ENCODE measurements at regions not wholly inside any gene's neighbourhood (a gene's known extent, or its start where the extent isn't known, plus 50 kb on each side); places are given as distances from the start of the nearest gene placed in this dataset.
"Not testable (repeated sequence)": the region's sequence is repeated elsewhere in the genome, so short reads cannot be mapped to it uniquely, and the experiment has no call there.

DNA sequence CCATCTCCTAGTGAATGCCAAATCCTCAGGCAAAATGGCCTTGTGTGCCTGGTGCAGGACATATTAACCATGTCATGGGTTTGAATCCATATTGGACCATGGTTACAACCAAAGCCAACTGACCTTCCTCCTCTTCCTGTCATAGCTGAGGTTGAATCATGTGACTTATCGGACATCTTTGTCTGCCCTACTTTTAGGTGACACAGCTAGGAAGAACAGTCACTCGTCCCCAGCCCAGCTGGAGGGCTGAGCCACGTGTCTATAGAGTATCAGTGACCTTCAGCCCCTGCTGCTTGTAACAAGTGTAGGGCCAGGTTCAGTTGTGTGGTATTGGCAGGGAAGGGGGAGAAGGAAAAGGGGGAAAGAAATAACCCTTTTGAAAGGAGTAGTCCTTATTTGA is 225.2 kb downstream of the KTN1 start:
- no peak for DNase-seq (ENCODE audit: low read depth in 2 of 2)

DNA sequence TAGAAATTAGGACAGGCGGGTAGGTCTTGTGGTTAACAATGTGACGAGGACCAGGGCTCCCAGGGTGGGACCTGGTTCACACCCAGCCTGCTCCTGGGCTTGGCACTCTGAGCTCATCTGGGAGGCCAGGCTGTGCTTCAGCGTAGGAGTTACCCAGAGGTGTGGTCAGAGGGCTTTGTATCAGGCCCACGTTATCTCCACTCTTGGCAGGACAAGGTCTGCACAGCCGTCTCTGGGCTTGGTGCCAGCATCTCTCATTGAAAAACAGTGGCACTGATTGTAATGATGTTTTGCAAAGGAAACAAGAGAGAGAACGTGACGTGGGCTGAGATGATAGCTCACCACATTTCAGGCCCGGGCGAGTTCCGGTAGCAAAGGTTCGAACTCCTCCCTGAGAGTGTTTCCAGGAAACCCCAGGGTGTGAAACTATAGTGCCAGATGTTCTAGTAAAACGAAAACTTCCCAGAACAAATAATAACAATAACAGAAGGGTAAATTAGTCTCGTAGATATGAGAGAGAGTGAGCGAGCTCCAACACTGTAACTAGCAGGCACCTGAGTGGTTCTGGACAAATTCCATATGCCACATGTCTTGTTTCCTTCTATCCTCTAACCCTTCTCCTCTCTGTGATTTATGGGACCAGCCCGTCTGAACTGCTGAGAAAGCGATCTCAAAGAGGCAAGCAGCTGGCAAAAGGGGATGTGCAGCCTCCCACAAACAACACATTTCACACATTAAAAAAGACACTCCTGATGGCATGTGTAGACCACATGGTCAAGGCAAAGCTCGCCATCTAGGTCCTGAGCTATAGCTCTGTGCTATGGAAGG is 227.3 kb downstream of the KTN1 start:
- peak; percentile 26 to 48 for DNase-seq (ENCODE audit: low read depth in 2 of 2)

DNA sequence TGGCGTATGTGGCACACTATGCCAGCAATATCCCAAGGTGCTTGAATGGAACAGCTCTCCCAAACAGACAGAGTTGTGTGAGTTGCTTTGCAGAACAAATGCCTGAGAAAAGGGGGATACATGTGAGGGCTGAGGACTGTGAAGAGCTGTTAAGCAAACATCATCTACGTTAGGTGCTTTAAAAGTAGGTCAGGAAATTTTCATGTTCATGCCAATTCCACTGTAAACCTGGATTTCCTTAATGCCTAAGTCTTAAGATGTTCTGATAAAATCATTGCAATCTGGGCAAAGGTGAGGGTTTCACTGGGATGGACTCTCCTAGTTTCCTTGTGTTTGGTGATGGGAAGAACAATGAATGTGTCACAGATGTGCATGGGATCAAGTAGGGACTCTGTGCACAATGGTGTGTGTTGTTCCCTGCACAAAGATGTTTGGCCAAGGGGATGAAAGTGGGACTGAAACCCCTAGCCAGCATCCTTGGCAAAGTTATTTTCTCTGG is 227.9 kb downstream of the KTN1 start:
- DNase-seq (ENCODE audit: low read depth in 2 of 2) = no peak

DNA sequence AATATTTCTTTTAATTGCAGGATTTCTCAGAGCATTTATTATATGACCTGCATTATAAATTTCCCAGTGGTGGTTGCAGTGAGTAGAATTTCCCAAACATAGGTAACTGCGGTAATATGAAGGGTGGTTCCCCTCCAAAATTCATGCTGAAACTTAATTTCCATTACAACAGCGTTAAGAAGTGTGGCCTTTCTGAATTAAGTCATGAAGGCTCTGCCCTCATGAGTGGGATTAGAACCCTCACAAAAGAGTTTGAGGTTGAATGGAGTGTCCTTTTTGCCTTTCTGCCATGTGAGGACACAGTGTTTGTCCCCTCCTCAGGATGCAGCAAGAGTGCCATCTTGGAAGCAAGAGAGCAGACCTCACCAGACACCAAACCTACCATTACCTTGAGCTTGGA is 233.6 kb downstream of the KTN1 start:
- DNase-seq (ENCODE audit: low read depth in 2 of 2) = no peak

DNA sequence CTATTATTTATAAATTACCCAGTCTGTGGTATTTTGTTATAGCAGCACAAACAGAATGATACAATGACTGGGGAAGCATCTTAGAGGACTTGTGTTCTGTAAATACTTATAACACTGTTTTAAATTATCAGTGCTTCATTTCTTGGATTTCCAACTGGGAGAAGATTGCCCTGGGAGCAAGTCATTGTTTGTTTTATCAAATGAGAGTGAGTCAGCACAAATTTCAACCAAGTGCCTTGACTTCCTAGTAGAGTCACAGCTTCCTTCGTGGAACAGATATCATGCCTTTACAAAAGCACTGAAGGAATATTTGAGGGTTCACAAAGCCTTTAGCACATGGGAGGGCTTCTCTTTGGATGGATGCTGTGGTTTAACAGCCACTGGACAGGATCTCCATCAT is 234.1 kb downstream of the KTN1 start:
- no peak for DNase-seq (ENCODE audit: low read depth in 2 of 2)

DNA sequence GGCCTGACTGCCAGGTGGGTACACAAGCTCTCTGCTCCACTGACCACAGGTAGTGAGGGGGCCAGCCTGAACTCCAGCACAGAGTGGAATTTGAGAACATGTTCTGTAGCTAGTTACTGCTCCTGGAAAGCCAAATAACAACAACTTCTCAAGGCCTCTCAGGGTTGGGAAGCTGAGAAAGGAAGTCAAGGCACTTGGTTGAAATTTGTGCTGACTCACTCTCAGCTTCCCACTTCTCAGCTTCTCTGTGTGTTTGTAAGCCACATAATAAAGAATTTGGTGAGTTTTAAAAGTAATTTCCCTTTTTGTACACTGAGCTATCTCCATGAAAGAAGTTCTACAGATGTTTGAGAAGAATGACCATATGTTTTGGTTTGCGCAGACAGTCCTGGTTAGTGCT is 234.9 kb downstream of the KTN1 start:
- no peak for DNase-seq (ENCODE audit: low read depth in 2 of 2)

DNA sequence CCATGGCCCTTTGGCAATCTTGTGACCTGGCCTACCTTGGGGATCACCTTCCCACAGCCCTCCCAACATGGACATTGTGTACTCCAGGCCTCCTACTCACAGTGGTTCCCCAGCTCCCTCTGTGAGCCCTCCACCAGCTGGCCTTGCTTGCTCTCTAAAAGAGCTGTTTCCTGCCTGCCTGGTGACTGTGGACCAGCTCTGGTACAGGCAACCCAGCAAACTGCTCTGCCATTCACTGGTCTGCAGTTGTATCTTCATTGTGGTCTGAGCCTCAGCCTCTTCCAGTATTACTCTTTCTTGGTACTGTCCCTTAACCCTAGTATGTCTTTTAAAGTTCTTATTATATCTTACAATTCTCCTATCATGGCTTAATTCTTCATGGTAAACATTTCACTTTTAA is 236.2 kb downstream of the KTN1 start:
- no peak for DNase-seq (ENCODE audit: low read depth in 2 of 2)

DNA sequence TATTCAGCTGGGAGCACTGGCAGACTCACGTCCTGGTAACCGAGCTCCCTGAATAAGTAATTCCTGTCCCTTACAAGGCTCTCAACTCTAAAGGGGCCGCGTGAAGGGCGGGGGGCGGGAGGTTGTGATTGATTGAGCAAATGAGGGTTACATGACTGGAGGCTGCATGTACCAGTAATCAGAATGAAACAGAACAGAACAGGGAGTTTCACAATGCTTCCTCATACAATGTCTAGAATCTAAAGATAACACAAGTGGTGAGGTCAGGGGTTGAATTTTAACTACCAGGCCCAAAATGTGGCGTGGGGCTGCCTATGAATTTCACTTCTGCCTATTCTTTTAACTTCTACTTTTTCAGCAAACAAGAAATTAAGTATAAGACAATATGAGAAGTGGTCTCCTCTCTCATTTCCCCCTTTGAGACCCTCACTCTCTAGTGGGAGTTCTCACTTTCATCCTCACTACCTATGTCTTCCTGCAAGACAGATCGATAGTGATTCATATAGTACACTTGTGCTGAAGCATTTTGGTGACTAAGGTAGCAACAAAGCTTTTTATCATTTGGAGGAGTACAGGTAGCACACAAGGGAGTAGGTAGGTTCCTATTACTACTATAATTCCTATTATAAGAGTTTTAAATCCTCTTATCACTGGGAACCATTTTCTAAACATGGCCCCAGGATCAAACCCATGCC is 239.8 kb downstream of the KTN1 start:
- DNase-seq (ENCODE audit: low read depth in 2 of 2) = no peak

DNA sequence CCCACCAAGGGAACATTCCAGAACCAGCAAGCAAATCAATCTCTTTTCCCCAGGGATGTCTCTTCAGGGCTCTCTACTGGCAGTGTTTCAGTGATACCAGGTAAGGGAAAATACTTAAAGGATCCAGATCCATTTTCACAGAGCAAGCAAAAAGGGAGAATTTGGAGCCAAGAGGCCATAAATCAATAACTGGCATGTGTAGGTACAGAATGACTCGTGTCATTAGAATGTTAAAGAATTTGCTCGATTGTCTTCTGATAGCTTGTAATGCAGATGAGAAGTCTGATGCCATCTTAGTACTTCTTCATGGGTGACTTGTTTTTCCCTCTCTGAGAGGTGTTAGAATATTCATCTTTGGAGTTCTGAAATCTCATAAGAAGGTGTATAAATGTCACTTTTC is 242.9 kb downstream of the KTN1 start:
- no peak for DNase-seq (ENCODE audit: low read depth in 2 of 2)

DNA sequence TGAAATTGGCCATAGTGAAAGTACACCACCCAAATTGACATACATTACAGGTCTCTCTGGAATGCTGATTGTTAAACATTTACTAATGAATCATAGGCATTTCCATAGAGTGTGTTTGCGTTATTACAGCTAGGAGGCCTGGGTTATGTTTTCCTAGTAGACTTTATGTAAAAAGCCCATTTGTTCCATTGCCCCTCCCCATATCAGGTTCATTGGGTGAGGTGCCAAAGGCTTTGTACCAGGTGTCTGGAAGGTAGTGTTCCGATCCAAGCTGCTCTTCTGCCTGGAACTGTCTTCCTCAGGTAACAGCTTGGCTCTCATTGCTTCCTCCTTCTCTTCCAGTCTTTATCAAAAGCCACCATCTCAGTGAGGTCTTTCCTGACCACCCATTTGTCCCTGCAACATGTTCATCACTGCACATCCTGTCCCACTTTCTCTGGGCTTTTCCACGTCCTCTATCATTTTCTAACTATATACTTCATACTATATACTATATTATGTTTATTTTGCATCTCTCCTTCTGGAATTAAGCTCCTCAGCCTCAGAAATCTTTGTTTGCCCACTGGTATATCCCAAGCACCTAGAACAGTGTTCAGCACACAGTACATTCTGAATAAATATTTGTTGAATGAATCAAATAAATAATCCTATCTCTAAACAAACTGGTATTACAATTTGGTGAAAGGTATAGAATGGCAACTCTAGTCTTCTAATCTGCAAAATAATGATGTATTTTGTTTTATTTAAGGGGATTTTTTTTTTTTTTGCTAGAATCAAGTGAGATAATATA is 252.3 kb downstream of the KTN1 start:
- DNase-seq (ENCODE audit: low read depth in 2 of 2) = no peak

DNA sequence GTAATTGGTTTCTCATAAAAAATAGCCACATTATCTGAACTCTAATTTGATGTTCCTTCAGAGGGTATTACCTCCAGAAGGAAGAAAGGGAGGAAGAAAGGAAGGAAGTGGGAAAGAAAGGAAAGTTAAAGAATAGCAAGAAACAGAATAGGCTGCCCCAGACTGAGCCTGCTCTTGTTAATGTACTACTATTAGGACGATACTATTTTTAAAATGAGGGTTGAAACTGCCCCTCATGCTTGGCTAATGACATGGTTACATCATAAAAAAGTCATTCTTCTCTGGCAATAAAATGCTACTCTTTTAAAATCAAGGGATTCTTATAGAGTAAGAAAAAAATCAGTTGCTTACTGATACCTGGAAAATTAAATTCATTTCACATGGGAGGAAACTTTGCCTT is 253.0 kb downstream of the KTN1 start:
- DNase-seq (ENCODE audit: low read depth in 2 of 2) = no peak

DNA sequence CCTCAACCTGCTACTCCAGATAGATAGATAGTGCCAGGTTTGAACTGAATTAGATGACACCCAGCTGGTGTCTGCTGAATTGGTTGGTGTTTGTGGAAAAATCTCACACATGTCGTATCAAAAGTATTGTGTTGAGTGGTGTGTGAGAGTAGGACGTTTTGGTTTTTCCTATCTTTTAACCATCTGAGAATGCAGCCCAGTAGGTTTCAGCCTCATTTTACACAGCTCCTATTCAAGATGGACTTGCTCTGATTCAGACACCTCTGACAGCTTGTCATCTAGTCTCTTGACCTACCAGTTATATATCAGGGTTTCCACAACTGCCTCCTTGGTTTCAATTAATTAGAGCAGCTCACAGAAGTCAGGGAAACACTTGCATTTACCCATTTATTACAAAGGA is 254.4 kb downstream of the KTN1 start:
- no peak for DNase-seq (ENCODE audit: low read depth in 2 of 2)

DNA sequence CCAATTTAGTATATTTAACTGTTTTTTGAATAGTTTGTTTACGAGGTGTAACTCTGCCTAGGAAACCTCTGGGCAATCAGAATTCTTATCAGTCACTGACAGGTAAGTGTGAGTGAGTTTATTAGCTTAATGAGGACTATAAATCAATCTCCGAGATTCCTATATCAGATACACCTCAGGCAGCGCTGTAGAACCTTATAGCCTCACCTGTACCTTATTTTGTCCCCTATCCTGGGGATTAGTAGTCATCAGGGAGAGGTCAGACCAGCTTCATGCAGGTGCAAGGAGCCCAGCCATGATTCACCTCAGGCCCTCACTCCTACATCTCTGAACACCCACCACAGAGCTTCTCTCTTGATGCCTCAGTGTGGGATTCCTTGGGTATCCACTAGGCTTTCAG is 256.0 kb downstream of the KTN1 start:
- DNase-seq (ENCODE audit: low read depth in 2 of 2) = no peak

DNA sequence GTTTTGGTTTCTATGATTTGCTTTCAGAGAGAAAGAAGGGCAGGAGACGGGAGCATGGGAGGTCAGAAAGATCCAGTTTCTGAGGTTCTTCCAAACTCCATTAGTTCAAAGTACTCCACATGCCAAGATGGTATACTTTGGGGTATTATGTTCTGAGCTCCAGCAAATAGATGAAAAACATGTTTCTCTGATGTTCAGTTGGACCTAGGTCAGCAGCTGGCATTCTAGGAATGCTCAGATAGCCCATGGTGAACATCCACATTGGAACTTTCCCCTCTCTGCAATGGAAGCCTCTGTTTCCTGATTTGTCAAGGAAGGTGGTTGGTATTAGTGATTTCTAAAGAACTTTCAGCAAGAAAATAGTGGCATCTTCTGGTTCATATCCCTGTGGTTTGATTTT is 257.5 kb downstream of the KTN1 start:
- DNase-seq (ENCODE audit: low read depth in 2 of 2) = no peak

DNA sequence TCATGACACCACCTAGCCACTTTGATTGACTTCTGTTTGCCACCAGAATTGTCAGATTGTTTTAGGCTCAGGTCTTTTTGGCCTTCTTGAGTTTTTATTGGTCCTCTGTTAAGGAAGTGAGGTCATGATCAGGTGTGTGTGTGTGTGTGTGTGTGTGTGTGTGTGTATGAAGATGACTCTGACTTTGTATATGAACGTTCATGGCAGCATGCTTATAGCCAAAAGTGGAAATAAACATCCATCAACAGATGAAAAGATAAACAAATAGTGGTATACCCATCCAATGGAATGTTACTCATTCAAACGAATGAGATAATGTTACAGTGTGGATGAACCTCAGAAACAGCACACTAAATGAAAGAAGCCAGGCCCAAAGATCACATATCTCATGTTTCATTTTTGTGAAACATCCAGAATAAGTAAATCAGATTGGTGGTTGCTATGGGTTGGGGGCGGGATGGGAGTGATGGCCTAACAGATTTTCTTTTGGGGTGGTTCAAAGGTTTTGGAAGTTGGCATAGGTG is 258.6 kb downstream of the KTN1 start:
- DNase-seq (ENCODE audit: low read depth in 2 of 2) = no peak

DNA sequence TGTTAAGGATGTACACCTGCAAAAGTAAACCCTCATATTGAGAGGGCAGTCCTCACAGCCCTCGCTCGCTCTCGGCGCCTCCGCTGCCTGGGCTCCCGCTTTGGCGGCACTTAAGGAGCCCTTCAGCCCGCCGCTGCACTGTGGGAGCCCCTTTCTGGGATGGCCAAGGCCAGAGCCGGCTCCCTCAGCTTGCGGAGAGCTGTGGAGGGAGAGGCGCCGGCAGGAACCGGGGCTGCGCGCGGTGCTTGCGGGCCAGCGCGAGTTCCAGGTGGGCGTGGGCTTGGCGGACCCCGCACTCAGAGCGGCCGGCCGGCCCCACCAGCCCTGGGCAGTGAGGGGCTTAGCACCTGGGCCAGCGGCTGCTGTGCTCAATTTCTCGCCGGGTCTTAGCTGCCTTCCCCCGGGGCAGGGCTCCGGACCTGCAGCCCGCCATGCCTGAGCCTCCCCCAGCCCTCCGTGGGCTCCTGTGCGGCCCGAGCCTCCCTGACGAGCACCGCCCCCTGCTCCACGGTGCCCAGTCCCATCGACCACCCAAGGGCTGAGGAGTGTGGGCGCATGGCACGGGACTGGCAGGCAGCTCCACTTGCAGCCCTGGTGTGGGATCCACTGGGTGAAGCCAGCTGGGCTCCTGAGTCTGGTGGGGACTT is 259.4 kb downstream of the KTN1 start:
- not testable (repeated sequence) for DNase-seq (ENCODE audit: low read depth in 2 of 2)

DNA sequence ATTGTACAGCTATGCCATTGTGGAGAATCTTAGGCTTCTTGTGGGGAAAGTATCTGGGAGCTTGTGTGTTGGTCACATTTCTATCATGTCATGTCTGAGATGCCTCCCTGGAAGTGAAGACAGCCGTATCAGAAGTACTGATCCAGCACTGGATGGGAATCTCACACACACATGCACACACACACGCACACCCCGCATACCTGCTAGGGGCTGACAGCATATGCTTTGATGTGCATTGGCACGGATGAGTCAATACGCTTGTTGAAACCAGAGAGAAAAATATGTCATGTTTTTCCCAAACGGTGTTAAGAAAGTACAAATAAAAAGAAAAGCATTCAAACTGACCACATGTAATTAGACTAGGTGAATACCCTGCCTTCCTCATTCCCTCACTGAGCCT is 260.8 kb downstream of the KTN1 start:
- no peak for DNase-seq (ENCODE audit: low read depth in 2 of 2)

DNA sequence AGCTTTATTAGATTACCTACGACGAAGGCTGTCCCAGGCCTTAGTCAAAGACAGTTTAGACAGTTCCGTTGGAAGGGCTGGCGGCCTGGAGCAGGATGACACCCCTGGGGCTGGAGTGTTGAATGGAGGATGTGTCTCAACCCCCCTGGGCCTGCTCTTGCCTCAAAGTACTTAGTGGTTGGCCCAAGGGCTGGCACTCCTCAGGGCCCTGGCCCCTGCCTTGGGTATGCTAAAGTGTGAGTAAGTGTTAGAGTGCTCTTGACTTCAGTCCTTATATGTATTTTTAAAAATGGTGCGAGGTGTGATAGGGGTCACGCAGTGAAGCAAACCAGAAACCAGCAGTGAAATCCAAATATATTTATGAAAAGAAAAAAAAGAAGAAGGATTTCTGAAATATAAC is 261.6 kb downstream of the KTN1 start:
- DNase-seq (ENCODE audit: low read depth in 2 of 2) = no peak

DNA sequence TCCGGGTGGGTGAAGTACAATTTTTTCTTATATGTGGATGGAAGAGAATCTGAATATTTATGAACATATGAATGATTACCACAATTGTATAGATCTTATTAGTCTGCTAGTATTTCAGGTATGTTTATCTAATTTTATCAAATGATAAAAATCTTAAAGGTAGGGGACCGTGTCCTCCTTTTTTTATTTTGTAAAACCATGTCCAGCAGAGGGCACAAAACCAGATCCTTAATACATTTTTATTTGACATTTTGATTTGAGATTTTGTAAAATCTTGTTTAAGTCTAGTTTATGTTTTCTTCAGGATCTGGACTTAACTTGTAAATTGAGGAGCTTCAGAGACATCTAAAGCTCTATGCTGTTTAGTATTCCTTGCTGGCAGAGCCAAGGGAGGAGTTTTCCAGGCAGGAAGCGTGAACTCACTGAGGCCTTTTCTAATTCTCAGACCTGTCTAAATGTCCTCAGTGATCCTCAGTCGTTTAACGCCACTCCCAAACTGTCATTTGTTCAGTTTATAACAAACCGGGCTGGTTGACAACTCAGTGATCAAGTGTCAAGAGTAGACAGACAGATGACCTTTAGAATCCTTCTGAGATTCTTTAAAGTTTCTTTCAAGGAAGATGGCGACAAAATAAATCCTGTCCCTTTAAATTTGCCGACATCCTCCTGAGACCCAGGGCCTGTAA is 263.9 kb downstream of the KTN1 start:
- no peak for DNase-seq (ENCODE audit: low read depth in 2 of 2)

DNA sequence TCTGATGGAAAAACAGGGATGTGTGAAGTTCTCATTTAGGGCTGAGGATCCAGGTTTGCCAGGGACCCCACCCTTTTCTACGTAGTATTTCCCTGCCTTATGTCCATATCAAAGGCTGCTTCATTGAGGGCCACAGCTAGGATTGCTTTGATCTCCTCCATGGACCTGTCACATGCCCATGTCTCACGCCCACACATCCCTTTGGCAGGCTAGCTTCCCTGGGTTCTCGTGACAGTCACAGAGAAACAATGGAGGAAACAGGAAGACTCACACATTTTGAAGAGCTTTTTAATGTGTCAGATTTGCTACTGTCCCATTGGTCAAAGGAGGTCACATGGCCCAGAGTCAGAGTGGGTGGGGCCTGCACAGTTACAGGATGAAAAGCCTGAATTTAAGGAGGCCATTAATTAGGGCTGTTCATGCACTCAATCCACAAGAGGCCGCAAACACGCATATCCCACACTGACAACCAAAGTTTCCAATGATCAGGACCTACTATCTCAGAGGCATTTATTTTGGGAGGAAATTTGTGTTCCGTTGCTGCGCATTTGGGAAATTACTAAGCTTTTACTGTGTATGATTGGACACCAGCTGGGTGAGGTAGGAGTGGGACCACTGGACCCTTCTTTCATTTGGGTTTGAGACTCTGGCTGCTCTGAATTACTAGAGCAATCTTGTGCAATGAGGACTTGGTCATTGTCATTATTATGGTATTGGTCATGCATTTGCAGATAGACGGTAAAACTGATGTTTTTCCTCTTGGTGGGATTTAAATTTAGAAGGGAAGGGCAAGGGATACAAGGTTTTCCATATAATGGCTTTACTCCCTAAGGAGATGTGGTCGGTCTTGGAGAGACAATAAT is 266.2 kb downstream of the KTN1 start:
- no peak for DNase-seq (ENCODE audit: low read depth in 2 of 2)

Data from stimulated activated CD4-positive, alpha-beta T cell treated with anti-CD3 and anti-CD28 coated beads, Interleukin-12 subunit alpha, Interleukin-12 subunit beta, amount 100 ng/mL, for 24 hours (primary cell).